ENCODE measurements at regions not wholly inside any gene's neighbourhood (a gene's known extent, or its start where the extent isn't known, plus 50 kb on each side); places are given as distances from the start of the nearest gene placed in this dataset.

DNA sequence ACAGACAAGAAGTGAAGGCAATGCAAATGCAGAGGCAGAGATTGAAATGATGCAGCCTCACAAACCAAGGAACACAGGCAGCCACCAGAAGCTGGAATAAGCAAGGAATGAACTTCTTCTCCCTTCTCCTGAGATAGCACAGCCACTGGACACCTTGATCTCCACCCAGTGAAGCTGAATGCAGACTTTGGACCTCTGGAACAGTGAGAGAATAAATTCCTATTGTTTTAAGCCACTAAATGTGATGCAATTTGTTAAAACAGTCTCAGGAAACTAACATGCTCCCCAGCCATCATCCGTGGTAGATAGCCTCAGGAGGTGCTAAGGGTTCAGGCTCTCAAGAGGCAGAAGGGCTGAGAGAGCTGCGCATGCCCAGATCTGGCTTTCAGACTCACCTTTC, 512.2 kb upstream of the ZNF608 start:
- H3K27ac ChIP-seq (ENCODE audit: low read length), result no peak overlapping the region
- H3K27me3 ChIP-seq (ENCODE audit: control insufficient read depth, insufficient read depth, low read length), result no peaks in the 10 kb centered on the region
- peaks cover 8% of the 10 kb centered on the region for H3K4me1 ChIP-seq (ENCODE audit: control insufficient read depth, low read depth, low read length)
- H3K36me3 ChIP-seq (ENCODE audit: control insufficient read depth, low read depth, low read length), result no peaks in the 10 kb centered on the region
- H3K4me3 ChIP-seq (ENCODE audit: low read length), result no peak overlapping the region
- no peak overlapping the region for H3K9ac ChIP-seq (ENCODE audit: low read length)
- peaks cover 17% of the 10 kb centered on the region for H3K9me3 ChIP-seq (ENCODE audit: control insufficient read depth, low read depth, low read length)

GRCh38 chr5:125261505-125262250, 515.2 kb upstream of the ZNF608 start:
- Histone ChIP-seq H3K9ac (ENCODE audit: low read length) (no peak overlapping the region), H3K27ac (ENCODE audit: low read length) (no peak overlapping the region), H3K4me1 (ENCODE audit: control insufficient read depth, low read depth, low read length) (peaks cover 10% of the 10 kb centered on the region), H3K9me3 (ENCODE audit: control insufficient read depth, low read depth, low read length) (peaks cover 4% of the 10 kb centered on the region), H3K36me3 (ENCODE audit: control insufficient read depth, low read depth, low read length) (no peaks in the 10 kb centered on the region), H3K27me3 (ENCODE audit: control insufficient read depth, insufficient read depth, low read length) (no peaks in the 10 kb centered on the region), H3K4me3 (ENCODE audit: low read length) (no peak overlapping the region)

- H3K9ac ChIP-seq (ENCODE audit: low read length), result no peak overlapping the region
- H3K4me3 ChIP-seq (ENCODE audit: low read length), result no peak overlapping the region
- peaks cover 4% of the 10 kb centered on the region for H3K4me1 ChIP-seq (ENCODE audit: control insufficient read depth, low read depth, low read length)
- no peak overlapping the region for H3K27ac ChIP-seq (ENCODE audit: low read length)
- H3K36me3 ChIP-seq (ENCODE audit: control insufficient read depth, low read depth, low read length), result no peaks in the 10 kb centered on the region
- H3K9me3 ChIP-seq (ENCODE audit: control insufficient read depth, low read depth, low read length), result peaks cover 4% of the 10 kb centered on the region
- no peaks in the 10 kb centered on the region for H3K27me3 ChIP-seq (ENCODE audit: control insufficient read depth, insufficient read depth, low read length)
These were observed 516.3 kb upstream of the ZNF608 start for GRCh38 chr5:125262782-125263181.

DNA sequence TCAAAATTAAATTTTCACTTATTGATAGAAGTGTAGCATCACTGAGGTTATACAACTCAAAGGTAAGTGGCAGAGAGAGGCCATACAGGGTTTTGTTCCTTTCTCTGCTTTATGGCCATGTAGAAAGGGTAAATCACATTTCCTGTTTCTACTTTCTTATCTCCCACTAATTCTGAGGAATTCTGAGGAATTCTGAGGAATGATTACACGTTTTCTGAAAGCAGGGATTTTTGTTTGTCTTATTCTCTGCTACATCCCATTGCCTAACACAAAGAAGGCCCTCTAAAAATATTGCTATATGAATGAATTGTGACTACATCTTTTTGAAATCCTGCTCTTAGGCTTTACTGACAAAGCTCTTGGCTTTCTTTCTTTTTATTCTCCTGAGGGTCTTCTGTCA, 516.9 kb upstream of the ZNF608 start:
- Histone ChIP-seq H3K9ac (ENCODE audit: low read length) (no peak overlapping the region), H3K36me3 (ENCODE audit: control insufficient read depth, low read depth, low read length) (no peaks in the 10 kb centered on the region), H3K27me3 (ENCODE audit: control insufficient read depth, insufficient read depth, low read length) (no peaks in the 10 kb centered on the region), H3K4me3 (ENCODE audit: low read length) (no peak overlapping the region), H3K4me1 (ENCODE audit: control insufficient read depth, low read depth, low read length) (peaks cover 4% of the 10 kb centered on the region), H3K27ac (ENCODE audit: low read length) (no peak overlapping the region), H3K9me3 (ENCODE audit: control insufficient read depth, low read depth, low read length) (peaks cover 4% of the 10 kb centered on the region)

- H3K4me1 ChIP-seq (ENCODE audit: control insufficient read depth, low read depth, low read length), result peaks cover 4% of the 10 kb centered on the region
- no peak overlapping the region for H3K9ac ChIP-seq (ENCODE audit: low read length)
- no peaks in the 10 kb centered on the region for H3K27me3 ChIP-seq (ENCODE audit: control insufficient read depth, insufficient read depth, low read length)
- no peak overlapping the region for H3K27ac ChIP-seq (ENCODE audit: low read length)
- H3K36me3 ChIP-seq (ENCODE audit: control insufficient read depth, low read depth, low read length), result no peaks in the 10 kb centered on the region
- H3K9me3 ChIP-seq (ENCODE audit: control insufficient read depth, low read depth, low read length), result peaks cover 3% of the 10 kb centered on the region
- no peak overlapping the region for H3K4me3 ChIP-seq (ENCODE audit: low read length)
These were observed 519.7 kb upstream of the ZNF608 start for GRCh38 chr5:125266106-125266505.

GRCh38 chr5:125267636-125268248, 521.3 kb upstream of the ZNF608 start:
- H3K4me1 ChIP-seq (ENCODE audit: control insufficient read depth, low read depth, low read length), result peaks cover 4% of the 10 kb centered on the region
- H3K9ac ChIP-seq (ENCODE audit: low read length), result no peak overlapping the region
- no peak overlapping the region for H3K27ac ChIP-seq (ENCODE audit: low read length)
- H3K9me3 ChIP-seq (ENCODE audit: control insufficient read depth, low read depth, low read length), result no peaks in the 10 kb centered on the region
- no peaks in the 10 kb centered on the region for H3K27me3 ChIP-seq (ENCODE audit: control insufficient read depth, insufficient read depth, low read length)
- H3K4me3 ChIP-seq (ENCODE audit: low read length), result no peak overlapping the region
- H3K36me3 ChIP-seq (ENCODE audit: control insufficient read depth, low read depth, low read length), result no peaks in the 10 kb centered on the region

GRCh38 chr5:125269926-125270325, 523.5 kb upstream of the ZNF608 start:
- Histone ChIP-seq H3K9me3 (ENCODE audit: control insufficient read depth, low read depth, low read length) (no peaks in the 10 kb centered on the region), H3K27me3 (ENCODE audit: control insufficient read depth, insufficient read depth, low read length) (no peaks in the 10 kb centered on the region), H3K9ac (ENCODE audit: low read length) (no peak overlapping the region), H3K36me3 (ENCODE audit: control insufficient read depth, low read depth, low read length) (no peaks in the 10 kb centered on the region), H3K27ac (ENCODE audit: low read length) (no peak overlapping the region), H3K4me1 (ENCODE audit: control insufficient read depth, low read depth, low read length) (no peaks in the 10 kb centered on the region), H3K4me3 (ENCODE audit: low read length) (no peak overlapping the region)

- Histone ChIP-seq H3K9ac (ENCODE audit: low read length) (no peak overlapping the region), H3K9me3 (ENCODE audit: control insufficient read depth, low read depth, low read length) (no peaks in the 10 kb centered on the region), H3K36me3 (ENCODE audit: control insufficient read depth, low read depth, low read length) (no peaks in the 10 kb centered on the region), H3K4me3 (ENCODE audit: low read length) (no peak overlapping the region), H3K27me3 (ENCODE audit: control insufficient read depth, insufficient read depth, low read length) (no peaks in the 10 kb centered on the region), H3K27ac (ENCODE audit: low read length) (no peak overlapping the region), H3K4me1 (ENCODE audit: control insufficient read depth, low read depth, low read length) (no peaks in the 10 kb centered on the region)
These were observed 525.9 kb upstream of the ZNF608 start for GRCh38 chr5:125272357-125272756.

DNA sequence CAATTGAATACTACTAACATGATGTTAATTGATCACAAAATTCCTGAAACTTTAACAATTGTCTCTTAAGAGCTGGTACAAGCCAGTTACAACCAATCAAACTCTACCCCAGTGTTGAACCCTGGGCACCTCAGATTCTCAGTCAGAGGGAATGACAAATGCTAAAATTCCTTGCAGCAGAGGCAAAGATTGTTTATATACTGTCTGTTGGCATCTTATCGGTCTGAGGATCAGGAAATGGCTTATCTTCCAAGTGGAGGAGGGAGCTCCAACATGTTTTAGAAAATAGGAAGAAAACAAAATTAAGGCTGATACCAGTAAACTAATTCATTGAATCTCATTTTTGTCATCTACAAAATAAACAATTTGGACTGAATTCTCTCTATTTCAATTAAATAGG, 527.8 kb upstream of the ZNF608 start:
- Histone ChIP-seq H3K27ac (ENCODE audit: low read length) (no peak overlapping the region), H3K4me3 (ENCODE audit: low read length) (no peak overlapping the region), H3K27me3 (ENCODE audit: control insufficient read depth, insufficient read depth, low read length) (no peaks in the 10 kb centered on the region), H3K36me3 (ENCODE audit: control insufficient read depth, low read depth, low read length) (no peaks in the 10 kb centered on the region), H3K9ac (ENCODE audit: low read length) (no peak overlapping the region), H3K9me3 (ENCODE audit: control insufficient read depth, low read depth, low read length) (no peaks in the 10 kb centered on the region), H3K4me1 (ENCODE audit: control insufficient read depth, low read depth, low read length) (no peaks in the 10 kb centered on the region)

DNA sequence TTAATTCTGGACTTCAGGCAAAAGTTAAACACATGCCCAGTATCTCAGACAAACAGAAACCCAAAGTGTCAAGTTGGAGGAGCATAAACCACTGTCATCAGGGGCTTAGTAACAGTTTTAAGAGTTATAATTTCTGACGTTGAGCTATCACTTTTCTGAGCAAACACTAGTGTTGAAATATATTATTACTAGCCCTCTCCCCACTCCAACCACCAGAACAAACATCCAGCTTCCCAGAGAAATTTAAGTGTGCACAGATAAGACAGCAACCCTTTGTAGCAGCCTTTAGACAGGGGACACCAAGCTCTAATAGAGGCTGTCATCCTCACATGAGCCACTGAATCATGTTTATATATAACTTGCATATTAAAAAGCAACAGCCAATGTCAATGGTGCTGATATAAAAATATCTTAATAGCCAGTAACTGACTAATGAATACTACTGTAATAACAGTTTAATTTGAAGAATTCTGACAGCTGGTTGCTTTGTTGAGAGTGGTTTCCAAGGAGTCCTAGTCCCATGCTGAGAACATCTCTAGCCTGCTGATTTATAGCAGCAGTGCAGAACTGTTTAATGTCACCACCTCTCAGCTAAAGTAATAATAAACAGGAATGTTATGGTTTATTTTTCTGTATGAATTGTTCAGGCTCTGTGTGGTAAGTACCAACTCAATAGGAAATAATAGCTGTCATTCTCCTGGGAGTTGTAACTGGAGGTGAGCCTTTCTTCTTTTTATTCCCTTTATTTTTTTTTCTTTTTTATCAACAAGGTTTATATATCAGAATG, 528.7 kb upstream of the ZNF608 start:
- Histone ChIP-seq H3K4me1 (ENCODE audit: control insufficient read depth, low read depth, low read length) (no peaks in the 10 kb centered on the region), H3K4me3 (ENCODE audit: low read length) (no peak overlapping the region), H3K9ac (ENCODE audit: low read length) (no peak overlapping the region), H3K9me3 (ENCODE audit: control insufficient read depth, low read depth, low read length) (no peaks in the 10 kb centered on the region), H3K36me3 (ENCODE audit: control insufficient read depth, low read depth, low read length) (no peaks in the 10 kb centered on the region), H3K27ac (ENCODE audit: low read length) (no peak overlapping the region), H3K27me3 (ENCODE audit: control insufficient read depth, insufficient read depth, low read length) (no peaks in the 10 kb centered on the region)

GRCh38 chr5:125275725-125276090, 529.3 kb upstream of the ZNF608 start:
- Histone ChIP-seq H3K4me3 (ENCODE audit: low read length) (no peak overlapping the region), H3K9me3 (ENCODE audit: control insufficient read depth, low read depth, low read length) (no peaks in the 10 kb centered on the region), H3K4me1 (ENCODE audit: control insufficient read depth, low read depth, low read length) (no peaks in the 10 kb centered on the region), H3K27me3 (ENCODE audit: control insufficient read depth, insufficient read depth, low read length) (no peaks in the 10 kb centered on the region), H3K27ac (ENCODE audit: low read length) (no peak overlapping the region), H3K9ac (ENCODE audit: low read length) (no peak overlapping the region), H3K36me3 (ENCODE audit: control insufficient read depth, low read depth, low read length) (no peaks in the 10 kb centered on the region)

Measured in iPS-18a (cell line).